HG03354 (cell line): ENCODE measurements at regions not wholly inside any gene's neighbourhood (a gene's known extent, or its start where the extent isn't known, plus 50 kb on each side); places are given as distances from the start of the nearest gene placed in this dataset.
"Not testable (repeated sequence)": the region's sequence is repeated elsewhere in the genome, so short reads cannot be mapped to it uniquely, and the experiment has no call there.

Source experiments
- ATAC-seq: cut with Tn5 transposase; IDR thresholded peaks from one replicate; pipeline ENCODE4 v1.9.1; 2021; ENCODE audit warnings: mild to moderate bottlenecking; ENCODE audit not compliant: unreplicated experiment, poor library complexity, severe bottlenecking

- ATAC-seq, result no peak
Measured at GRCh38 chr2:228799208-228799588, 471.9 kb downstream of the PID1 start.

GRCh38 chr2:228798458-228799207 lies 472.5 kb downstream of the PID1 start:
- no peak for ATAC-seq

- ATAC-seq, result no peak
Measured at GRCh38 chr2:228796386-228796785, 474.7 kb downstream of the PID1 start.

GRCh38 chr2:228793116-228793515 lies 478.0 kb downstream of the PID1 start:
- ATAC-seq, result no peak

GRCh38 chr2:228786901-228787300 lies 484.2 kb downstream of the PID1 start:
- ATAC-seq, result no peak

- ATAC-seq, result no peak
Measured at GRCh38 chr2:228782281-228782680, 488.8 kb downstream of the PID1 start.

GRCh38 chr2:228777855-228778355 lies 493.2 kb downstream of the PID1 start:
- no peak for ATAC-seq

DNA sequence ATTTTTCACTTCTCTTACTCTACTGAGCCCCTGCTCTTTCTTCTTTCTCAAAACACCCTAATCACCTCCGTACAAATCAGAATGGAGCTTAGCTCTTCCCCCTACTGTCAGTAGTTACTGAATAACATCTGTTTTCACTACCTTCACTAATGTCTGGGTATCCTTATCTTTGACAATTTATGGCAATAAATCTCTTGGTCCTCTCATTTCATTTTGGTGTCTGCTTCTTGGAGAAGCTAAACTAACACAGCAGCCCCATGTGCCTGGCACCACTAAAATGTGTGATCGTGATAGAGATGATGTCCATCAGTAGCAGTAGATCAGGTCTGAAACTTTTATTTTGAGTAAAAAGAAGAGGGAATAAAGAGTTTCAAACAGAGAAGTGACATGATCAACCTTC lies 496.5 kb downstream of the PID1 start:
- ATAC-seq, result no peak

DNA sequence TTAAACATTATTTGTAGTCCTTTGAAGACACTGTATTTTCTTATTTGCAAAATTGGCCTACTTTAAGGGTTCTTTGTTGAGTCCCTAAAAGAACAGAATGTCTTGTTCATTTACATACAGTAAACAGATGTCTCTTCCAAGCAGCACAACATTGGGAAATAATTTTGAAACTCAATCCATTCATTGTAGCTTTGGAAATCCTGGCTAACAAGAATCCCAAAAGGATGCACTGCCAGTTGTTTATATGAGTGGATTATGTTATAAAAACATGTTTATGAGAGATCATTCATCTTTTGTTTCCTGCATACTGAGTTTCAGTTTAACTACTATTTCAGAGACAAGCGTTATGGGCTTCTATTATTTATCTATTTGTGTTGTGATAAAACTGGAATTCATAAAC lies 499.3 kb downstream of the PID1 start:
- ATAC-seq, result no peak

DNA sequence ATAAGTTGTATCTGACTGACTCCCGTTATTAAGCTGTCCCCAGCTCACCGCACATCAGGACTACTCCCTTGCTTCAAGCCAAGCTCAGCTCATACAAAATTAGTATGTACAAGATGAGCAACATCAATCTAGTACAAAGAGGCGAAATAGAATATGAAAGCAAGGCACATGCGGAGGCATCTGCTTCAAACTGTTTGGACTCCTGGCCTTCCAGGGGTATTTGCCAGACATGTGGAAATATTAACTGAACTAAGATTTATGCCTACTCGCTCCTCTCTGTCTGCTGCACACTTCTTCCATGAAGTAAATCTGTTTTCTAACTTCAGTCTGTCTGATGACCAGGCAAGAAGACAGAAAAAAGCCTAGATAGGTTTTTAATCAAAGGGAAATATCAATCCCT lies 499.8 kb downstream of the PID1 start:
- no peak for ATAC-seq

DNA sequence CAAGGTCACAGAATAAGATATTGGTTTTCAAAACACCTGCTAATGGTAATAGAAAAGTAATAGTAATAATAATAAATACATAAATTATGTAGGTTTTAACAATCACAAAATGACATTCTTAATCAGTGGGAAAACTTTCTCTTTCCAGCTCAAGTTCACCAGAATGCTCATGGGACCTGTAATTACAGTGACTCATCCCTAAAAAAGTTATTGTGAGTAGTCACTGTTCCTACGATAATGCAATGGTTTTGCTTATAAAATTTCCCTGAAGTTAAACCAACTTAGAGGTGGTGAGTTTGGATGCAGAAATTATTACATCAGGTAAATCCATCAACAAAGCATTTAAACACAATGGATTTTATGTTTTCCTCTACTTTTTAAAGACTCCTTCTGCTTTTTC lies 502.3 kb downstream of the PID1 start:
- no peak for ATAC-seq

DNA sequence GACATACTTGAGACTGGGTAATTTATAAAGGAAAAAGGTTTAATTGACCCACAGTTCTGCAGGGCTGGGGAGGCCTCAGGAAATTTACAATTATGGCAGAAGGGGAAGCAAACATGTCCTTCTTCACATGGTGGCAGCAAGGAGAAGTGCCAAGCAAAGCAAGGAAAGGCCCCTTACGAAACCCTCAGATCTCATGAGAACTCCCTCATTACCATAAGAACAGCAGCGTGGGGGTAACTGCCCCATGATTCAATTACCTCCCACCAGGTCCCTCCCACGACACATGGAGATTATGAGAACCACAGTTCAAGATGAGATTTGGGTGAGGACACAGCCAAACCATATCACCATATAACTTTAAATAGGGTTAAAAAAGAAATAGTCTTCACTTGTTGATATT lies 502.9 kb downstream of the PID1 start:
- ATAC-seq, result not testable (repeated sequence)

DNA sequence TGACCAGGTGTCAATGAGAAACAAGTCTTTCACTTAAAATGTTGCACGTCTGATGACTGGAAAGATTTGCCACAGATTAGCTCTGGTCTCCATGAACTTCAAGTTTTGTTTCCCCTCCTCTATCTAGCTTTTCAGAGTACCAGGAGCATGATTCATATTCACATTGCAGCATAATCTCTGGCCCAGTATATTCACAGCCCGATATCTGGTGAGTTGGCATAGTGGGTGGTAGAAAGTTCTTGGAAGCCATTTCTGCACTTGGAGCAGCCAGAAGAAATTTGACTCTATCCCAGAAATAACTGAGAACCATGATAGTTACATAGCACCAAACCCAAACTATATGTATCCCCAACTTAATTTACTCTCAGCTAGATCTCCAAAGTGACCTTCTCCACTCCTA lies 503.9 kb downstream of the PID1 start:
- ATAC-seq, result no peak

- ATAC-seq, result no peak
Measured at GRCh38 chr2:228763379-228763981, 507.6 kb downstream of the PID1 start.

DNA sequence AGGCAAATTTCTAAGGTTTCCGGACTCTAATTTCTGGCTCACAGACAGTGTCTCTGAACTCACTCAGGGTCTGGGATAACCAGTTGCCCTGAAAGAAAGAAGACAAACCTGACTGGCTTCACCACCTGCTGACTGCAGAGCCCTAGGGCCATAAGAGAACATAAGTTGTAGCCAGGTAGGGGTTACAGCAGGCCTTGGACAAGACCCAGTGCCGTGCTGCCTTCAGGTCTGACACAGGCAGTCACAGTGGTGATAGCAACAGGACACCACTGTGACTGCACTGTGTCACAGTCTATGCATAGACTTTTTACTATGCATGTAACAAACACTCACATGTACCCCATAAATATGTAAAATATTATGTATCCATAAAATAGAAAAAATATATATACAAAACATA lies 508.5 kb downstream of the PID1 start:
- no peak for ATAC-seq

GRCh38 chr2:228755661-228756060 lies 515.4 kb downstream of the PID1 start:
- ATAC-seq, result not testable (repeated sequence)

- ATAC-seq, result no peak
Measured at GRCh38 chr2:228747483-228747882, 523.6 kb downstream of the PID1 start.

GRCh38 chr2:228738671-228739380 lies 532.3 kb downstream of the PID1 start:
- ATAC-seq, result no peak

DNA sequence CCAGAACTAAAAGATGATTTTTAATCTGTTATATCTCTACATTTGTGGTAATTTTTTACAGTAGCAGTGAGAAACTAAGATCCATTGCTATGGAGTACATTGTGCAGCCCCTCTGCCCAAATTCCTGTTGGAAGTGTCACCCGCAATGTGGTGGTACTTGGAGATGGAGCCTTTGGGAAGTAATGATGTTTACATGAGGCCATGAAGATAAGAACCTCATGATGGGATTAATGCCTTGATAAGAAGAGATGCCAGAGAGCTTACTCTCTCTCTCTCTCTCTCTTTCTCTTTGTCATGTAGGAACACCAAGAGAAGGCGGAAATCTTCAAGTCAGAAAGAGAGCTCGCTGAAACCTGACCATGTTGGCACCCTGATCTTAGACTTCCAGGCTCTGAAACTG lies 535.4 kb downstream of the PID1 start:
- no peak for ATAC-seq

- ATAC-seq, result no peak
Measured at GRCh38 chr2:228731517-228731916, 539.6 kb downstream of the PID1 start.

GRCh38 chr2:228728961-228729360 lies 542.1 kb downstream of the PID1 start:
- ATAC-seq, result no peak
